Mucosa of stomach (tissue), 1 donor: ENCODE measurements at regions not wholly inside any gene's neighbourhood (a gene's known extent, or its start where the extent isn't known, plus 50 kb on each side); places are given as distances from the start of the nearest gene placed in this dataset.
"Not testable (repeated sequence)": the region's sequence is repeated elsewhere in the genome, so short reads cannot be mapped to it uniquely, and the experiment has no call there.

Experiments
- H3K27me3 ChIP-seq: one replicate; pipeline ENCODE4 v1.7.0; 2013; ENCODE audit warnings: mild to moderate bottlenecking, low read length; ENCODE audit not compliant: control insufficient read depth, insufficient read depth
- H3K36me3 ChIP-seq: one replicate; pipeline ENCODE4 v1.7.0; 2013; ENCODE audit warnings: low read length; ENCODE audit not compliant: control insufficient read depth, insufficient read depth
- H3K4me1 ChIP-seq: one replicate; pipeline ENCODE4 v1.7.0; 2013; ENCODE audit warnings: mild to moderate bottlenecking, low read length; ENCODE audit not compliant: control insufficient read depth, insufficient read depth
- H3K4me3 ChIP-seq: one replicate; pipeline ENCODE4 v1.7.0; 2013; ENCODE audit warnings: low read length
- H3K9ac ChIP-seq: one replicate; pipeline ENCODE4 v1.7.0; 2013; ENCODE audit warnings: mild to moderate bottlenecking, low read length, moderate library complexity
- H3K9me3 ChIP-seq: one replicate; pipeline ENCODE4 v1.7.0; 2013; ENCODE audit warnings: mild to moderate bottlenecking, low read length, moderate library complexity; ENCODE audit not compliant: control insufficient read depth
- donor health status: Pancreatic carcinoma.

DNA sequence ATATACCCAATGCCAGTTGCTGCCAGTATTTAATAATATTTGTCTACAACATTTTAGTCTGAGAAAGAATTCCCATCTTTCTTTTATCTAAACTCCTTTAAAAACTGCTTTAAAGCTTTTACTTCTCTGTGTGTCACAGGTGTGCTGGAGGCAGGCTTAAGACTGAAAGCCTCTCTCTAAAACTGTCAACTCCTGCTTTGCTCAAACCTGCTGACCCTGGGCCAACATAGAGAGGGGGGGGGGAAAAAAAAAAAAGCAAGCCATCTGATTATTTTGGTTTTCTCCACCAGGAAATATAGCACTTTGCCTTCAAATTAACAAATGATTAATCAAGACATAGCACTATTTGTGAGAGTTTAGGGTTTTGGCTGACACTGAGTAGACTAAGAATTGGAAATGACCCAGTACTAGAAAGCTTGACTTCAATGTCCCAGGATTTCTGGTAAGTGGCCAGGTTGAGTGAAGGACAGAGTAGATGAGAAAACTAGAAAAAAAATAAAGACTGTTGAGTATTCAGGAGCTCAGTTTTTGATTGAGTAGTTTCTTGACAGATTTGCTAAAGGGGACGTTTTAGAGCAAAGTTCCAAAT is 357.0 kb upstream of the FLRT2 start:
- Histone ChIP-seq H3K27me3 (no peaks in the 10 kb centered on the region), H3K9ac (no peak overlapping the region), H3K36me3 (no peaks in the 10 kb centered on the region), H3K4me1 (no peaks in the 10 kb centered on the region), H3K9me3 (no peaks in the 10 kb centered on the region), H3K4me3 (no peak overlapping the region)

DNA sequence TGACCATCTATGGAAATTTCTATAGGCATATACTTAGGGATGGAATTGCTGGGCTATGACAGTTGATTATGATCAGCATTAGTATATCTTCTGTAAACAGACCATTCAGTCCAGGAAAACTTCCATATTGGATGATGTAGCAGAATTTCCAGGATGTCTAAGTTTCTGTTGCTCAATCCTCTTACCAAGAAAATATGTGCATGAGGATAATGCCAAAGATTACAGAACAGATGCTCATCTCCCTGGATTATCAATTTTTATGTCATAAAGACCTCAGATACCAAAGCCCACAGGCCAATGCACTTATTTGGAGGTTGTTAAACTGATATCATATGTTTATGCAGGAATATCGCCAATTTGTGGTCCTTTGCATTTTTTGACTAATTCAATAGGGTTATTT is 354.4 kb upstream of the FLRT2 start:
- H3K4me1 ChIP-seq = no peaks in the 10 kb centered on the region
- H3K9ac ChIP-seq = no peak overlapping the region
- no peaks in the 10 kb centered on the region for H3K27me3 ChIP-seq
- H3K4me3 ChIP-seq = no peak overlapping the region
- H3K36me3 ChIP-seq = no peaks in the 10 kb centered on the region
- H3K9me3 ChIP-seq = no peaks in the 10 kb centered on the region

DNA sequence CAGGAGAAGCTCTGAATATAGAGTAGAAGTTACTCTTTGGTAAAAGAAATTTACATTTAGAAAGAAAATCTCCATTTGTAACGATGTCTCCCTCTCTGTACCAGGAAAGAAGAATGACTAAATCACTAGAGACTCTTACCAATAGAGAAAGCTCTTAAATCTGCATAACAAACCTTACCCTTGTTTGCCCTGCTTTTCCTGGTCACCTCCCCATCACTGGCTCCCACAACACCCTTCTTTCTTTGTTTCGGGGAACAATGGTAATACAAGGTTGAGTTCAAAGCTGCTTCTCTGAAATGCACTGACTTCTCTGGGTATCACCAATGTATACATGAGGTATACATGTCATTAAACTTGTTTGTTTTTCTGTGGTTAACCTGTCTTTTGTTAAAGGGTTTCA is 351.1 kb upstream of the FLRT2 start:
- Histone ChIP-seq H3K27me3 (no peaks in the 10 kb centered on the region), H3K4me1 (no peaks in the 10 kb centered on the region), H3K9ac (no peak overlapping the region), H3K4me3 (no peak overlapping the region), H3K9me3 (no peaks in the 10 kb centered on the region), H3K36me3 (no peaks in the 10 kb centered on the region)

DNA sequence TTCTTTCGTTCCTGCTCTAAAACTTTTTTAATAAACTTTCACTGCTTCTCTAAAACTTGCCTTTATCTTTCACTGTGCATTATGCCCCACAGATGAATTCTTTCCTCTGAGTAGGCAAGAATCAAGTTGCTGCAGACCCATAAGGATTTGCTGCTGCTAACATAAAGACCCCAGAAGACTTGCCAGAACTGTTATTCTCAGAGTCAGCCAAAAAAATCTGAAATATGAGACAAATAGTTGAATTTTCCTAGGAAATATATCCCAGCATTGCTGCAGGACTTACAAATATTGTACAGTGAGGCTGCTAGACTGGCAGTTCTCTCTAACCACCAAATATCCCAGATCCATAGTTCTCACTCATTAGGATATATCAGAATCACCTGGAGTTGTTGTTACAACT is 349.1 kb upstream of the FLRT2 start:
- no peaks in the 10 kb centered on the region for H3K4me1 ChIP-seq
- H3K9me3 ChIP-seq = no peaks in the 10 kb centered on the region
- no peaks in the 10 kb centered on the region for H3K27me3 ChIP-seq
- H3K9ac ChIP-seq = no peak overlapping the region
- no peaks in the 10 kb centered on the region for H3K36me3 ChIP-seq
- no peak overlapping the region for H3K4me3 ChIP-seq

DNA sequence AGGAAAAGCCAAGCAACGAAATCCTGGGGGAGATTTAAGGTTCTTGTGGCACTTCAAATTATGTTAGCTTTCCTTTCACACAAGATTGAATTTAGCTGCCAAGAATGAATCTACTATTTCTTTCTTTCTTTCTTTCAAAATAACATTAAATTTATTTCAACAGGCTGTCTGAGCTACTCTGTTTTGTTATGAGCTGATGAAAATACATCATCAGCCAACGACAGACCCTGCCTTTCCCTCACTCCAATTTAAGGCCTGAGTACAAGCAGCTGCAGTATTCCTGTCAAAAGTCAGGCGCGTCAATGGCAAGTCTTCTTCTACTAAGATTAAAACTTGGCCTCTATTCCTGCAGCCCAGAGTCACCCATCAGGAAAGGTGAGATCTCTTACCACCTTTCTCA is 347.7 kb upstream of the FLRT2 start:
- no peak overlapping the region for H3K9ac ChIP-seq
- no peak overlapping the region for H3K4me3 ChIP-seq
- H3K9me3 ChIP-seq = no peaks in the 10 kb centered on the region
- H3K36me3 ChIP-seq = no peaks in the 10 kb centered on the region
- no peaks in the 10 kb centered on the region for H3K27me3 ChIP-seq
- H3K4me1 ChIP-seq = no peaks in the 10 kb centered on the region

DNA sequence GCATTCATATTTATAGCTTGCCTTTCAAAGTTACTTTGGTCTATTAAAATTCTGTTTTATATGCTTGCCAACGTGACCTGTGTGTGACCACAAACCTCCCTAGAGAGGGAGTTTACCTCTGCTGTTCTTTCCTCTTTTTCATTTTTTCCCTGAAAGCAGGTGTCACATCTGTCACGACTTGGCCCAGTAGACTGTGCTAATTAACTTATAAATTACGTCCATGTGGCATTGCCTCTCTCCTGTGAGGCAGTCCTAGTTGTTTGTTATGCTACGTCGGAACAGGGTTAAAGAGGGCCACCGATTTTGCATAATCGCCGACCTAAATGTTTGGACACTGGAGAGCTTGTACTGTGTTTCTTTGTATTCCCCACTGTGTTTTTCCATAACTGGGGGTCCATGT is 343.9 kb upstream of the FLRT2 start:
- Histone ChIP-seq H3K4me3 (no peak overlapping the region), H3K9ac (no peak overlapping the region), H3K36me3 (no peaks in the 10 kb centered on the region), H3K9me3 (no peaks in the 10 kb centered on the region), H3K4me1 (no peaks in the 10 kb centered on the region), H3K27me3 (no peaks in the 10 kb centered on the region)

DNA sequence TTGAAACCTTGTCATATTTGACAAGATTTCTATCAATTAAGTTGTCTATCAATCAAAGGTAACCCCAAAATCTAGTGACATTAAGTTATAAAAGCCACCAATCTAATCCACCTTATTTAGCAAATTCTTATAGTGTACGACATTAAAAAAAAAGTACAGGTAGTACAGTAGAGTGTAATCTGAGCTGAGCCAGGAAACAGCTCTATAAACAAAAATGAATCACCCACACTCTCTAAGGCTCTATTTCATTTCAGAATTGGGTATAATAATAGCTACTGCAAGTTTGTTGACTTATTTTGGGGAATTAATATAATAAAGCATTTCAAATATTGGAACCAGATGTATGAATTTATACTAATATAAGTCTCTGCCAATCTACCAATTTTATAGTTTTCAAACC is 342.4 kb upstream of the FLRT2 start:
- H3K36me3 ChIP-seq = no peaks in the 10 kb centered on the region
- no peaks in the 10 kb centered on the region for H3K9me3 ChIP-seq
- H3K4me1 ChIP-seq = no peaks in the 10 kb centered on the region
- H3K4me3 ChIP-seq = no peak overlapping the region
- H3K9ac ChIP-seq = no peak overlapping the region
- no peaks in the 10 kb centered on the region for H3K27me3 ChIP-seq

DNA sequence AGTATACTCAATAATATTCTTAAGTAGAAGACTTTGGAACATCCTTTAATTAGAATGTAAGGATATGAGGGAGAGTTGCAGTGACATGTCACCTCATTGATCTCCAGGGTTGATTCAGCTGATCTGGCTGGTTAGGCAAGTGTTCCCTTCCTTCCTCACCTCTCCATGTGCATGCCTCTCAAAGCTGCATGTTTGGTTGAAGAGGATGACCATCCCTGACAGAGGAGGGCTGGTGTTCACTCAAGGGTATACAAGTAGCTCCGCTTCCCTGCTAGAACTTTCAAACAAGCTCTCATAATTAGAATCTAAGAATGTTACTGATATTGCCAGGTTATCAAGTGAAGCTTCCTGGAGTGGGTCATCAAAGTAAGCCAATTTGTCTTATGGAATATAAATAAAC is 341.1 kb upstream of the FLRT2 start:
- no peak overlapping the region for H3K9ac ChIP-seq
- no peak overlapping the region for H3K4me3 ChIP-seq
- H3K4me1 ChIP-seq = no peaks in the 10 kb centered on the region
- no peaks in the 10 kb centered on the region for H3K9me3 ChIP-seq
- H3K36me3 ChIP-seq = no peaks in the 10 kb centered on the region
- no peaks in the 10 kb centered on the region for H3K27me3 ChIP-seq

DNA sequence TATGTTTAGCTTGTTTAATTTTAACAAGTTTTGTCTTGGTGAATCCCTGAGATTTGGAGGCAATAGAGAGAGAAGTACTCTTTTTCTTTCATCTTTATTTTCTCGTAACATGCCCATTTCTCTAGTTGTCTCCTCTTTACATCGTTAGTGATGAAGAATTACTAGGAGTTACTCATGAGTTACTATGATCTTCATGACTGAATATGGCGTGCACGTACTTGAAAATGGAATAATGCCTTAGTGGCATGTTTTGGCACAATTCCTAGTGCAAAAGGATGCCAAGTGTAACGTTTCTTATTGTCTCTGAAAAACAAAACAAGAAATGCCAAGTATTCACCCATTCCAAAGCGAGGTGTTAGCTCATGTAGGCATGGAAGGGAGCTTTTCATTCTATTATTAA is 340.7 kb upstream of the FLRT2 start:
- H3K9ac ChIP-seq, H3K36me3 ChIP-seq, H3K4me3 ChIP-seq, H3K4me1 ChIP-seq, H3K27me3 ChIP-seq, H3K9me3 ChIP-seq: not testable (repeated sequence)

DNA sequence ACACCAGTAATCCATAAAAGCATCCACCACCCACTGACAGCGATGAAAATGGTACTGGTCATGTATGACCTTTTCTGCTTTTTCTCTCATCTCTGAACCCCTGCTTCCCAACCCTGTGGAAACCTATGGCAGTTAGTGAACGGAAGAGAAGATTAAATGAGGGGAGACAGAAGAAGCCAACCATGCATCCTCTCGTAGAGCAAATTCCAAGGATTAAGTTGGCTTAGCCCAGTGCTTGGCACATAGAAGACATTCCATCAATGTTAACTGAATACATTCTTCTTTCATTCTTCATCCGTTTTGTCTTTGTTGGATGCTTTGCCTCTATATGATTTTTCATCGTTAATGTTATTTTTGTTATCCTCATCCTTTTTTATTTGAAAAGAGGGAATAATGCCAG is 339.7 kb upstream of the FLRT2 start:
- no peaks in the 10 kb centered on the region for H3K27me3 ChIP-seq
- H3K4me1 ChIP-seq = no peaks in the 10 kb centered on the region
- no peaks in the 10 kb centered on the region for H3K9me3 ChIP-seq
- H3K36me3 ChIP-seq = no peaks in the 10 kb centered on the region
- no peak overlapping the region for H3K9ac ChIP-seq
- no peak overlapping the region for H3K4me3 ChIP-seq

DNA sequence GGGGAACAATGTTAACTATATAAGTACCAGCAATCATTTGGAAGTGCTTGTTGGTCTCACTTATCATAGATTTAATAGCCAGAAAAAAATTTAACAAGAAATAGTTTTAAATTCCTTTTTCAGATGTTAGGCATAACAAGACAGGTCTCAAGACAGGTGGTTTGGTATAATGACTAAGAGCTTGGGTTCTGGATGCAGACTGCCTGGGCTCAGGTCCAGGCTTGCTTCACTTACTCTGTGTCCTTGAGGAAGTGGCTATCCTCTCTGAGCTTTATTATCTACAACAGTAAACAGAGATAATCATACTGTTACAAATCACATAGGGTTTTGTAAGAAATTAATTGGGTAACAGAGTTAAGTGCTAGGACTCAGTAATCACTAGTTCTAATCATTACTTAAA is 338.0 kb upstream of the FLRT2 start:
- Histone ChIP-seq H3K9me3 (no peaks in the 10 kb centered on the region), H3K4me3 (no peak overlapping the region), H3K4me1 (no peaks in the 10 kb centered on the region), H3K36me3 (no peaks in the 10 kb centered on the region), H3K9ac (no peak overlapping the region), H3K27me3 (no peaks in the 10 kb centered on the region)

DNA sequence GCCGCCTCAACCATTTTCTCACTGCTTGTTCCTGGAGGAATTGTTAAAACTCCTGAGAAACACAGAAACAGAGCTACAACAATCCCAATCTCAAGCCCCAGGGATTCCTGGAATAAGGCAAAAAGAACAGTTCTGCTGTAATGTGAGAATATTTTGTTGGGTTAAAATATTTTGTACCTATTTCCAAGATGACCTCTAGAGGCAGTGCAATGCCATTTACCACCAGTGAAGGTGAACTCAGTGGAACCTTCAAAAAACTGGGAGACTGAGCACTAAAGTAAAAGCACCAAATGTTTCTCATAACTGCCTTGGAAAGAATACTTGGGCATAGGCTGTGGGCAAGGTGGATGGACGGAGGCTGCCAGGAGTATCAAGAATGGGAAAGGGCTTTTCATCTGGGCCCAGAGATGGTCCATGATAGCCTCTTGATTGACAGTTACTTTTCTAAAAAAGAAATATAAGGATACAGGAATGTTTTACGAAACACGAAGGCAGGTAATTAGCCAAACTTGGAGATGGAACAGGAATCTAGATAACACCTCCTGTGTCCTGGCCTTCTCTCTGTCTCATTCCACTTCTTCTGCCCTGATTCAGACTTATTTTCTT is 334.0 kb upstream of the FLRT2 start:
- no peaks in the 10 kb centered on the region for H3K36me3 ChIP-seq
- no peaks in the 10 kb centered on the region for H3K9me3 ChIP-seq
- no peaks in the 10 kb centered on the region for H3K27me3 ChIP-seq
- H3K4me3 ChIP-seq = no peak overlapping the region
- H3K4me1 ChIP-seq = no peaks in the 10 kb centered on the region
- H3K9ac ChIP-seq = no peak overlapping the region

DNA sequence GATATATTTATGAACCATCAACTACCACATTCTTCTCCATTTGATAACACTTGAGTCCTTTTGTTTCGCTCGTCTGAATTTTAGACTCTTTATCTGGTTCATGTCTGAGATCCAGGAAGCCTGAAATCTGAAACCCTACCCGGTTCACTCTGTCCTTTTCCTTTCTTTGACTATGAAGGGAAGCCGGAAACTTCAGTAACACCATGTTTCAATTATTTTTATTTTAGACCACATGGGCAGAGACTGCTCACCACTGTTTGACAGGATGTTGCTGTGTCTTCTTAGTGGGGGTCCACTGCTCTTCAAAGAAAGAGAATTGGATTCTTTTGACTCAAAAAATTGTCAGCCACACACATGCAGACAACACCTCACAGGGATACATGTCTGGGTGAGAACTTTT is 331.9 kb upstream of the FLRT2 start:
- Histone ChIP-seq H3K27me3 (no peaks in the 10 kb centered on the region), H3K4me1 (no peaks in the 10 kb centered on the region), H3K4me3 (no peak overlapping the region), H3K9ac (no peak overlapping the region), H3K36me3 (no peaks in the 10 kb centered on the region), H3K9me3 (no peaks in the 10 kb centered on the region)
